Pons (tissue), 1 donor: ENCODE measurements at regions not wholly inside any gene's neighbourhood (a gene's known extent, or its start where the extent isn't known, plus 50 kb on each side); places are given as distances from the start of the nearest gene placed in this dataset.
A peak's percentile ranks its signal among the peaks of the same experiment; 100 is the strongest.

Experiments
- DNase-seq: peaks from one replicate; pipeline ENCODE4 v3.0.0-alpha.2; 2016; ENCODE audit warnings: low spot score

DNA sequence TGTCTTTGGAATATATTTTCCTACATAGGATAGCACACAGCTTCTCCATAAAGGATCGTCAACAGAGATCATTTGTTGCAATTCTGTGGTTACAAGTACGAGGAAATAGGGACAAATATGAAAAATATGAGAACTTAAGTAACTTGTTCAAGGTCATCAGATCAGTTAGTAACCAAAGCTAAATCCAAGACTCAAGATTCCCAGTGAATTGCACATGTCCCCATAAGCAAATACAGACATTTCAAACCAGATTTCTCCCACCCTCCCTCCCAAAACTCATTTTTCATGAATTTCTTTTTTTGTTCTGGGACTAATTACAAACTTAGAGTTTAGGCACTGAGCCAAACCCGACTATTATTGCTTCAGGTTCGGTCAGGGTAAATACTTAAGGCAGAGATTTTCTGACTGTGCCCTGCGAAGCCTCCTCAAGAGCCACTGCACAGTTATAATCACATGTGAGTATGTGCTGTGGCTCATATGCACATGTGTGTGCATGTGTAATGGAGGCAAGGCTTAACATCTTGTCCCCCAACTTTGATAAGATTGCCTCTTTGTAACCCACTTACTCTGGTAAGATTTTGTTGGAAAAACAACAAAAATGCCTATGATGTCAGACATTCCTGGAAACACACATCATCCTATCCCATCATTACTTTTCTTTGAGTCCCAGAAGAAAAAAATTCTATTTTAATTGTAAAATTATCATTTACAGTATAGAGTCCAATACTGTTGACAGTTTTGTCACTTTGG lies 216.2 kb downstream of the CD83 start:
- no peak for DNase-seq

DNA sequence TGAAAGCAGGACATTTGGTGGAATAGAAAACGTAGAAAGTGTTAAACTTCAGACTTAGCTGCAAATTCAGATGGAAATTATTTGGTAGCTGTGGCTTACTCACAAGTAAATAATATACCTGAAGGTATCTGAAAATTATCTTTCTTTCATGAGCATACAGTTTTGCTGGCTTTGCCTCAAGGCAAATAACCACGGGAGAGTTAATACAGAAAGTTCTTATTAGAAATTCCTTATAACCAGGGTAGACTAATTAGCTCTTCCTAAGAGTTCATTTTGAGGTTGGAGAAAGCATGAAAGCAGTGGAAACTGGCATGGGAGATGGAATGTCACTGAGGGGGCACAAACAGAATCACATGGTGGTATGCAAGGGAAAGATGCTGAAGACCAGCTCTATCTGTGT lies 217.5 kb downstream of the CD83 start:
- no peak for DNase-seq

DNA sequence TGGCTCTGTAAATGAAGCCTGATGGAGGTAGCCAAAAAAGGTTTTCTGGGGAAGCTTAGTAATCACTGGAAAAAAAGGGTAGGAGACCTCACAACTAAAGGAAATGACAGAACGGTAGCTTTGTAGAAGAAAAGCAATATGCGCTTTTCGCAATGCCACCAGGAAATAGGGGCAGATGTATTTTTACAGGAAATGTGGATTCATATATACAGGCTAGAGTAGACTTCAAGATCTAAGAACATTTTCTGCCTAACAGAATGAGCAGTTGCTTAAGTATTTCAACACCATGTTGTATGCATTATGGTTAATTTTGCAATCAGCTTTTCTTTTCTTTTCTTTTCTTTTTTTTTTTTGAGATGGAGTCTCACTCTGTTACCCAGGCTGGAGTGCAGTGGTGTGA lies 219.6 kb downstream of the CD83 start:
- DNase-seq, result no peak

DNA sequence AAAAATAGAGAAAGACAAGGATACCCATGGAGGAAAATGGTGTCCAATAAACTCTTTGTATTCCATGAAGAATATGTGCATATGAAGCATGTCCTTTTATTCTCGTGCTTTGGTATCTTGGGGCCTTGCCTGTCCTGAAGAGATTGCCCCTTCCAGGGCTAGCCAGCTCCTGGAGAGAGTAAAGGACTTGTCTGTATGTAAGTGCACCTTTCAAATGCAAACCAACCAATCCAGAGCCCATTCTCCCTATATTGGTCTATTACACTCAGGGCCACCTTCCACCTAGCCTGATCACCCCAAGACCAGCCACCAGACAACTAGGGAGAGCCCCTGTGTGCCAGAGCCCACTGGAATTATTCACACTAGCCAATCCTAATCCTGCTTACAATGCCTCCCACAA lies 221.6 kb downstream of the CD83 start:
- no peak for DNase-seq

DNA sequence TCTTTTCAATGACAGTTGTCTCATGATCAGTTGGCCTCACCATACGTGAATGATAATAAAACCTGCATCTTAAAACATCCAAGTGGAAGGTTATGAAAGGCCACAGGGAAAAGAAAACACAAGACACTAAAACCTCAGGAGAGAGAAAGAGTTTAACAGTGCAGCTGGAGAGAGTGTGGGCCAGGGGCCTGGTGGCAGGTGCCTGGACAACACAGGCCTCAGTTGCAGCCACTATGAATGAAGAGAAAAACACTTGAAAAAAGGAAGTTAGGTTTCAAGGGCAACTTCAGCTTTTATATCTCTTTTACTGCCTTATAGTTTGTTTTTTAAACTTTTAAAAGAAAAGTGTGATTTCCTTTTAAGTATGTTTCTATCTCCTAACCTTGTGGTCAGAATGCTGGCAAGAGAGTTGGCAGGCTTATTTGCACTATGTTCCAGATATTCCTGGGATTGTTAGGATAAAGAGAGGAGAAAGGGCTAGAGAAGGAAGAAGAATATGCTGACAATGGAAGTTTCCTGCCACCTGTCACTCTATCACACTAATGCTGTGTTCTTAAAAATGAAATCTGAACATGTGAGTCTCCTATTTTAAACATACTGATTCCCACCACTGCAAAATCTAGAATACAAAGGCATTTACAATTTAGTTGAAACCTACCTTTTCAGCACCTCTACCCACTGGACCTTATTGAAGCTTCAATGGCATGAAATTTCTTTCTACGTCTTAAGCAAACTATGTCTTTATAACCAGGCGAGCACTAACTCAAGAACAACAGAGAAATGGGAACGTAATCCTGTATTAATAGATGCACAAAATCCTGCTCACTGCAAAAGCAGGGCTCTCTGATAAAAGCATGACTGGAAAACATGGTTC lies 222.4 kb downstream of the CD83 start:
- DNase-seq, result no peak

DNA sequence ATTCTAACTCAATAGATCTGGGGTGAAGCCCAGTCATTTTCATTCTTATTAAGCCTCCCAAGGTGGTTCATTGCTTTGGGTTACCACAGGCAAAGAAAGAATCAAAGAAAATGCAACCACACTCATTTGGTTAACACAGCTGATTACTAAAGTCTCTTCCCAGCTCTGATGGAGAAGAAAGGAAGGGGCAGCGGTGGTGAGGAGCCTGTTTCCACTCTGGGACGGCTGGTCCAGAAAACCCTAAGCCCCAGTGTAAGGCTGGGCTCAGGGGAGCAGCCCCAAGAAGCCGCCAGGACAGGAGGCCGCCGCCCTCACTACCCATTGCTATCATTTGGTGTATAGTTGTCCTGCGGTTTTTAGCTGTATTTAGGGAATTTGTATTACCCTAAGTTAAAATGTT lies 226.9 kb downstream of the CD83 start:
- DNase-seq, result no peak

DNA sequence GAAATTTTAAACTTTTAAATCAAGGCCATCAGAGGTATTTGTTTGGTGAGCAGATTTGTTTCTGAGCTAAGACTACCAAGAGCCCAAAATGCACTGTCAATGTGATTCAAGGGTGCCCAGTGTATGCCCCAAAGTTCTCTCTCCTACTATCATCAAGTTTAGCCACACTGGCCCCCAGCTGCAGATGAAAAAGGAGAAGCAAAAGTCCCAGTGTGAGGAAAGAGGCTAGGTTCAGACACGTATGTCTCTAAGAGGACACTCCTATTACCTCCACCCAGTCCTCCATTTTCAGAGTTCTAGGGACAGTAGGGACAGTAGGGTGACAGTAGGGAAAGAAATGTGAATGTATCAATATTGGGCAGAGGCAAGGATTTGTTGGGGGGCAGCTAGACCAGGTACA lies 230.8 kb downstream of the CD83 start:
- no peak for DNase-seq

DNA sequence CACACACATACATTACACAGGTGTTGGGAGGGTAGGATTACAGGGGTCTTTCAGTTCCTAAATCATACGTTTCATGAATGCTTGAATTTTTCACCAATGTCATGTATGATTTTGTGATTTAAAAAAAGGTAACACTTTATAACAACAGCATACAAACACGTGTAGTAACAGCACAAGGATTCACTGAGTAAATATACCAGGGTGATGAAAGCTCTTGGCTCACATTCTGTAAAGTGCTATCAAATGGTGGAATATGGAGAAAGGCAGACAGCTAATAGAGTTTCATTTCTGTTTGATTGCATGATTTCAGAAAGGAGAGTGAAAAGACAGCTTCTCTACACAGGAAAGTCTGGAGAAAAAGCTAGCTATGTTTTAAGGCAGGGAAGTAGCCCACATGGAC lies 231.9 kb downstream of the CD83 start:
- no peak for DNase-seq

DNA sequence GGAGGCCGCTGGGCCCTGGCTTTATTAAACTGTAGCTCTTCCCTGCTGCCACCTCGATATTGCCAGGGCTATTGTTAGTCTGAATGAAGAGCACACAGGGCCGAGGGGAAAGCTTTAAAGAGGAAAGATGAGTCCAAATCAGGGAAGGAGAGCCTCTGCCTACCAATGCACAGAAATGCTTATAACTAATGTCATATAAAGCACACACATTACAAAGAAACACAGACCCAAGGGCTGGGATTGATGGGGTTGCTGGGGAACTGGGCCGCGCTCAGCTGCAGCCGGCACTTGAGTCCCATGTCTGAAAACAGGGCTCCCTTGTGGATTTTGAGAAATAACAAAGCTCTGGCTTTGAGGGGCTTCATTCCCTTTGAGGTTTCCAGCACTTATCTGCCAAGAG lies 232.6 kb downstream of the CD83 start:
- no peak for DNase-seq

DNA sequence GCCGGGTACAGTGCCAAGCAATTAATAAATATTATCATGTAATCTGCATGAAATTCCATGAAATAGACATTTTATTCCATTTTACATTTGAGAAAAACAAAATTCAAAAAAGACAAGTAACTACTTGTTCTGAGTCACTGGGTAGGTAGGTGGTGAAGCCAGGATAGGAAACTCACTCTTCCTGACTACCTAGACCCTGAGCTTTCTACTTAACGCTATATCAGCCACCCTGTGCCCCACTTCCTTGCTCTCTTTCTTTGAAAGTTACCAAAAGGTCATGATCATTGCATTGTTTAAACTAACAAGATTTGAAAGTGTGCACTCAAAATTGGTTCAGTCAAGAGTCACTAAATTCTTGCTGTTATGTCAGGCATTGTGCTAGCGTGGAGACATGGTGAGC lies 235.7 kb downstream of the CD83 start:
- DNase-seq, result no peak

DNA sequence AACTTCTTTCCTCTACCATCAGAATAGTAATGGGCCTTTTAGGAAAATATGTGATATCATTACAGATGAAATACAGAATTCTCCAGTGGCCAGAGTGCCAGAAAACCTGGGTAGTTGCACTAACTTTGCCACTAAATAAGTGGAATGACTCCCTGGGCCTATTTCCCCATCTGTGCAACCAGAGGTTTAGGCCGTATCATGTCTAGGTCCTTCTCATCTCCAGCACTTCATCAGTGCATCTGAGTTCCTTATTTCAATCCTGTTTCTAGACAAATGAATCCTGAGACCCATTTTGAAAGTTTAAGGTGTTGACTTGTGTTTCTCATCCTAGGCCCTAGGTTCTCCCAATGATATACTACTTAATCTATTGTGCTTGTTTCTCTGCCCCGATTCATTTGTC lies 236.2 kb downstream of the CD83 start:
- no peak for DNase-seq

DNA sequence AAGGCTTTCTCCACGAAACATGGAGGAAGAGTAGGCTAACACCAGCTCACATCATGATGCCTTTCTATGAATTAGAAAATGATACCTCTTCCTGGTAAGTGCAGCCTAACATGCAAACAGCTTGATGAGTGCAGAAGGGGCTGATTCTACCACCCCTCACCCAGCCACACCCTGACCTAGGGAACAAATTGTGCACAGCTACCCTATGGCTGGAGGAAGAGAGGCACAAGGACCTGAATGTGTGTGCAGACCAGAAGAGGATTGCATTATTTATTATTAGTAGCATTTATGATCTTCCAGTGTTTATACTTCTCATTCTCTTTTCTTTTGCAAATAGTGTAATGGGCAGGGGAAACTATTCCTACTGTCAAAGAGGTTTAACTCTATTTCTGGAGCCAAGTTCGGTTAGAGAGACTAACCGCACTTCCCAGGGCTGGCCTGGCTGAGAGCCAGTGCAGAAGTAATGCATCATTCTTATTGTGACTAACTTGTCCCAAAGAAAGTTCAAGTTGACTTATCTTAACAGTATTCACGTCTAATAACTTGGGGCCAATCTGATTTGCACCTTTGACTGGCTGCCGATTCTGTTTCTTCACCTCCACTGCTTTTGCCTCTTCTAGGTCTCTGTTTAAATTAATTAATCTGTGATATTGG lies 237.5 kb downstream of the CD83 start:
- peak; percentile 63 for DNase-seq

DNA sequence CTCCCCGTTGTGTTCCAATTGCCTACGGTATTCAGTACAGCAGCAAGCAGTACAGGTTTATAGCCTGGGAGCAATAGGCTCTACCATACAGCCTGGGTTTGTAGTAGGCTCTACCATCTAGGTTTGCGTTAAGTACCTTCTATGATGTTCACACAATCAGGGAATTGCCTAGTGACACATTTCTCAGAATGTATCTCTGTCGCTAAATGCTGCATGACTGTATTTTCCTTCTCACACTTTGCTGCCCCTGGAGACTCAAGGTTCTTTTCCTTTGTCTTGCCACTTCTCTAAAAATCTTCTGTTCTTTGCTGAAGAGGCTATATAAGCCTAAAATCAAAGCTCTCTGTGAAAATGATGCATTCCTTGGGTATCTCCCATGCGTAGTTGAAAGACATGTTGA lies 241.9 kb downstream of the CD83 start:
- DNase-seq, result no peak

DNA sequence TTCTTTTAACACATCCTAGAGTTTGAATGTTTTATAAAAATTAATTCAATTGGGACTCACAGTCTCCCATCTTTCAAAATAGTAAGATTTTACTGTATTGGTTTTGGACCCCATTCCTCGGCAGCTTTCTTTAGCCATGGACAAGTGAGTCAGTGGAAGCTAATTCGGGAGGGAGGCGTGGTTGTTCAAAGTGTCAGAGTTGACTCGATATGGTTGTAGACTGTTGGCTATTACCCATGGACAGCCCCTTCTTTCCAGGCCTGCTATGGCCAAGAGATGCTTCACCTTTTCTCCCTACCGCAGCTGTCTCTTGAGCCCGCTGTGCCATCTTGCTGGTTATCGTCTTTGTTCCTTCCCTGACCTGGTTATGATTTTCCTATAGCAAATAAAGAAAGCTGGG lies 243.0 kb downstream of the CD83 start:
- no peak for DNase-seq

DNA sequence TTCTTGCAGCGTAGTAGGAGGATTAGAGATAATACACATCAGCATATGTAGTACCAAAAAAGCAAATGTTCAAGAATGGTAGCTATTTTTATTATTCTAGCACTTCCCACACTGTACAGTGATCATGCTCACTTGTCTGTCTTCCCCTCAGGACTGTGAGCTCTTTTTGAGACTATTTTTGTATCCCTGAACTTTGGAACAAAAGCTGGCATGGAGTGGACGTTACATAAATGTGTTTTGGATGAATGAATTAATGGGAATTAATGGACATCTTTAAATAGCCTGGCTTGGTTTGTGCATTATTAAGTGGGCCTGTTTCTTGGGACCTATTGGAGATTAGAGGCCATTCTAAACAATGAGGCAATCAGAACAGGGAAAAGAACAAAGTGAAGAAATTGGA lies 243.7 kb downstream of the CD83 start:
- DNase-seq, result no peak

DNA sequence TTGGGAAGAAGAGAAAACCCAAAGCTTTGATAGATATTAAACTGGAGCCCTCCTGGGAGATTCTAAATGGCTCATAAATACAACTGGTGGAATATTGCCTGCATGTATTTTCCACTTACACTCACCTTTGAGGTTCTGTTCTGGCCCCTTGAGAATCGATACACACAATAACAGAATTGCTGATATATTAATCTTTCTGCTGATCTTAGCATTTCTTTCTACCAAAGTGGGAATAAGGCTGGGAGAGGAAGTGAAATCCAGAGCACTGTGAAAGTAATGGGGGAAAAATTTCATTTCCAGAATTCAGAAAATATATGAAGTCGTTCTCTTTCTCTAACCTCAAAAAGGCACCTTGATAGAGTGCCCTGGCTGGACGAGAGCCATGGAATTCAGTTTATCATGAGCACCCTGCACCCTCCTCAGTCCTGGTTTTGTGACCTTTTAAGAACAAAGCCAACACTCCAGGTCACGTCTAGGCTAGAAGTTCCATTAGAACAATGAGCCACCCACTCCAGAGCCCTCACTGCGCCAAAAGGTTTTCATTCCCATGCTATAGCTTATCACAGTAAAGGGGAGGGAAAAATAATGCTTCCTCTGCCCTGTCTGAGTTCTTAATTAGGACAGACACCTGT lies 244.5 kb downstream of the CD83 start:
- DNase-seq, result no peak

DNA sequence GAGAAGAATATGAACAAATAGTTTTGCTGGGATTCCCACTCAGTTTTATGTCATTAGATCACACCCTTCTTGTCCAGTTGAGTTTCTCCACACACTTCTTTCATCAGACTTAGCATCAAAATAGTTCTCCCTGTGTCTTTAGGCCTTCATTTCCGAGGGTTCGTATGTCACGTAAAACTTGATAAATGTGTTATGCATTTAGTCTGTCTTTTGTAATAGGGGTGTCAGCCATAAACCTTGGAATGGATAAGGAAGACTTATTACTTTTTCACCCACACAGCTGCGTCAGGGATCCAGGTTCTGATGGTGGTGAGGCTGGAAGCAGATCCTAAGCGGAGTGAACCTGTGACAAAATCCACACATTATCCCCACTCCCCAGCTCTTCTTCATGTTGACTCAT lies 246.8 kb downstream of the CD83 start:
- DNase-seq, result no peak

DNA sequence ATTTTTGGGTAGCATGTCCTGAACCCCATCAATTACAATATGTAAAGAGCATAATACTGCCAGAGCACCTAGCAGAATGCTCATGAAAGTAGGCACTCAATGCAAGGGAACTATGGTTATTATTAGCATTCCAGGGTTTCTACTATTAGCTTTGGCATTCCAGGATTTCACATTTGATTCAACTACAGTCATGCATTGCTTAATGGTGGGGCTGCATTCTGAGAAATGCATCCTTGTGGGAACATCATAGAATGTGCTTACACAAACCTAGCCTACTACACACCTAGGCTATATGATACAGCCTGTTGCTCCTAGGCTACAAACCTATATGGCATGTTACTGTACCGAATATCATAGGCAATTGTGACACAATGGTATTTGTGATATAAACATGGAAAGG lies 247.8 kb downstream of the CD83 start:
- DNase-seq, result no peak

DNA sequence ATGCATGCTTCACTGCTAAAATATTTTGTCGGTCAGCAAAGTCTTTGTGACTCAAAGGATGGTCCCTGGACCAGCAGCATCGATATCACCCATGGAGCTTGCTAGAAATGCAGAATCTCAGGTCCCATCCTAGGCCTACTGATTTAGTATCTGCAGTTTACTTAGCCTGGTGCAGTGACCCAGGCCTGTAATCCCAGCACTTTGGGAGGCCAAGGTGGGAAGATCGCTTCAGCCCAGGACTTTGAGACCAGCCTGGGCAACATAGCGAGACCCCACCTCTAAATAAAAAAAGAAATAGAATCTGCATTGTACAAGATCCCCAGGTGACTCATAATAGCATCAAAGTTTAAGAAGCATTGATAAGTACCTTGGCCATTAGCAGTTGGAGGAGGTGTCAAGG lies 248.7 kb downstream of the CD83 start:
- no peak for DNase-seq

DNA sequence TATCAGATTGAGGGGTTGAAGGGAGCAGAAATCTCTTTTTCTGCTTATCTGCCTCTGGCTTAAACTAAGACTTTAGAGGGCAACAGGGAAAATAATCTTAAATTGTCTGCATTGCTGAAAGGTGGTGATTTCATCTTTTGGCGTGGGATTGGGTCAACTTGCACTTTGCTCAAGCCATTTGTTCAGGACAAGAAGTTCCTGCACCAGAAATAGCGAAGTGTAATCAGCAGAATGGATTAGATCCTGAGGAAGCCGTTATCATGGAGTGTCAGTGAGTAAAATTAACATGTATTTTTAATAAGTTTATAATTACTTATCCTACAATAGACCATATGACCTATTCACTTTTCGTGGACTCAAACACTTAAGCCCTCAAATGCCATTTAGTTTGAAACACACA lies 249.3 kb downstream of the CD83 start:
- no peak for DNase-seq

DNA sequence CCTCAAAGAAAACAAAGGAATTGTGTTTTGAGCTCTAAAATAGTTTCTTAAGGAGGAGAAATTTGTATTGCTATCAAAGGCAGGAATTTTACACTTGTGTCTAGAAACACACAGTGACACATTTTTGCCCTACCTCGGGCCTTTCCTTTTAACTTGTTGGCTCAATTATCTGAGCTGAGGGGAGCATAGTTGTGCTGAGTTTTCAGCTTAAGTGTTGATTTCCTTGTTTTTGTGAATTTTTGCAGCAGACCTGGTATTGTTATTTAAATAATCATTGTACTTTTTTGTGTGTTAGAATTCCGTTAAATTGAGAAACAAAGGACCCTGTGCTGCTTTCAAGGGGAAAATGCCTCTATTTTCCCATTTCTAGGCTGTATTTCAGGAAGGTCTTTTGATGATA lies 249.7 kb downstream of the CD83 start:
- DNase-seq, result no peak

DNA sequence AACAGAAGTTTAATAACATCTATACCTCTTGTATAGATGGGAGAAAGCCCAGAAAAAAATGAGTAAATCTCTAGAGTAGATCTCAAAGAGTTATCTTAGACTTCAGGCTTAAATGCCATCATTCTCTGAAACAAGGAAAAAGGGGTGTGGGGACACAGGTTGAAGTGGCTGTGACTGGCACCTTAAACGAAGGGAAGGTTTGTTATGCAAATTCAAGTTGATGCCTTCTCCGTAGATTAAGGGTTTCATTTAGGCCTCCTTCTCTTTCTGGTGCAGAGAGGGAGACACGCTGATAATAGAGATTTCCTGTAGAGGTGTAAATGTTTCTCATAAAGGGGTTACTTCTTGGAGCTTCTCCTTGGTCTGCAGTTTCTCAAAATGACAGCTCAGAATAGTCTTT lies 252.1 kb downstream of the CD83 start:
- DNase-seq, result no peak

DNA sequence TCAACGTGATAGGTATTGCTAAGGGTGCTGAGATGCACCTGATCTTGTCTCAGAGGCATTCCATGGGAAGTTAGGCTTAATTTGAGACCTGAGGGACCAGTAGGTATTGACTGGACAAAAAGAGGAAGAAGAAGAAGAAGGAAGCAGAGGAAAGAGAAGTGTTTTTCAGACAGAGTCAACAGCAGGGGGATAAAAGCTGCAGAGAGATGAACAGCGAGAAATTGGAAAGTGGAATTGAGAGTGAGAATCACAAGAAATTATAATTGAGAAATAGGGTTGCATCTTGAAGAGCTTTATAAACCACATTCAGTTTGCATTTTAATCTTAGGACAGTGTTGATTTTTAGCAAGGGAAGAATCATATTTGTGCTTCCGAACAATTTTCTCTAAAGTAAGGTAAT lies 254.0 kb downstream of the CD83 start:
- DNase-seq, result peak; percentile 31
